ENCODE measurements at regions not wholly inside any gene's neighbourhood (a gene's known extent, or its start where the extent isn't known, plus 50 kb on each side); places are given as distances from the start of the nearest gene placed in this dataset.
"Not testable (repeated sequence)": the region's sequence is repeated elsewhere in the genome, so short reads cannot be mapped to it uniquely, and the experiment has no call there.

DNA sequence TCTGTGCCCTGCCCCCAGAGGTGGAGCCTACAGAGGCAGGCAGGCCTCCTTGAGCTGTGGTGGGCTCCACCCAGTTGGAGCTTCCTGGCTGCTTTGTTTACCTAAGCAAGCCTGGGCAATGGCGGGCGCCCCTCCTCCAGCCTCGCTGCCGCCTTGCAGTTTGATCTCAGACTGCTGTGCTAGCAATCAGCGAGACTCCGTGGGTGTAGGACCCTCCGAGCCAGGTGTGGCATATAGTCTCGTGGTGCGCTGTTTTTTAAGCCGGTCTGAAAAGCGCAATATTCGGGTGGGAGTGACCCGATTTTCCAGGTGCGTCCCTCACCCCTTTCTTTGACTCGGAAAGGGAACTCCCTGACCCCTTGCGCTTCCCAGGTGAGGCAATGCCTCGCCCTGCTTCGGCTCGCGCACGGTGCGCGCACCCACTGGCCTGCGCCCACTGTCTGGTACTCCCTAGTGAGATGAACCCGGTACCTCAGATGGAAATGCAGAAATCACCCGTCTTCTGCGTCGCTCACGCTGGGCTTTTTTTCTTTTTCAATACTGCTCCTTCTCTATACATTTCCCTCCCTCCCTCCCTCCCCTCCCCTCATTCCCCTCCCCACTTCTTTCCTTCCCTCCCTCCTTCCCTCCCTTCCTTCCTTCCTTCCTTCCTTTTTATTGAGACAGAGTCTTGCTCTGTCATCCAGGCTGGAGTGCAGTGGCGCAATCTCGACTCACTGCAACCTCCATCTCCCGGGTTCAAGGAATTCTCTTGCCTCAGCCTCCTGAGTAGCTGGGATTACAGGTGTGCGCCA is 197.1 kb upstream of the TBL1XR1 start:
- not testable (repeated sequence) for DNase-seq (ENCODE audit: low read depth in 2 of 2)

DNA sequence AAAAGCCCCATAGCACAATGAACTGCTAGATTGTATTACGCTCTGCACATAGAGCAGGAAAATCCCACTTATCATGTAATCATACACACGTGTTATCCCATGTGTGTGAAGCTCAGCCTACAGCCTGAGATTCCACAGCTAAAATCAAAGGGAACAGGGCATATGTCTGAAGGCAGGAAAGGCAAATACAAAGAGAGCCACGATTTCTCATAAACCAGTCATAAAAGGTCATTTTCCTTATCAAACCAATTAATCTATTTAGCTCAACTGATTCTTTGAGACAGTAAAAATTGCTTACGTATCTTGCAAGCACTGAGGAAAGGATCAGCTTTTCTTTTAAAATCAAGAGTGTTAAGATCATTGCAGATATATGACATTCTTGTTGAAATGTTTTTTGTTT is 199.5 kb upstream of the TBL1XR1 start:
- DNase-seq (ENCODE audit: low read depth in 2 of 2), result no peak

- DNase-seq (ENCODE audit: low read depth in 2 of 2), result no peak
Measured at GRCh38 chr3:177401375-177401774, 204.1 kb upstream of the TBL1XR1 start.

DNA sequence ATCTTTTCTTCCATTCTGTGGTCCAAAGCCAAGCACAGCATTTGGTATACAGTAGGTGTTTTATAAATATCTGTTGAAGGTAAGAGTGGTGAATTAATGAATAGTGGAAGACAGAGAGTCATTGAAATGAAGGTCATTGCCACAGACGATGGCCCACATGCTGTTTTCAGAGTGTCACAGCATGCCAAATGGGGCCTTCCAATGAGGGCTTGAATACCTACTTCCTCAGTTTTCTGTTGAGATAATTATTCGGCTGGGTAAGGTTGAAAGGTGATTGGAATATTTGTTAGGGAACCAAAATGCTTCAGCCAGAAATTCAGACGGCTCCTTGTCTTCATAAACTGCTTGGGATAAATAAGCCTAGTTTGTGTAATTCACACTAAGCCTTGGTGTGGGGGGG is 205.3 kb upstream of the TBL1XR1 start:
- no peak for DNase-seq (ENCODE audit: low read depth in 2 of 2)

DNA sequence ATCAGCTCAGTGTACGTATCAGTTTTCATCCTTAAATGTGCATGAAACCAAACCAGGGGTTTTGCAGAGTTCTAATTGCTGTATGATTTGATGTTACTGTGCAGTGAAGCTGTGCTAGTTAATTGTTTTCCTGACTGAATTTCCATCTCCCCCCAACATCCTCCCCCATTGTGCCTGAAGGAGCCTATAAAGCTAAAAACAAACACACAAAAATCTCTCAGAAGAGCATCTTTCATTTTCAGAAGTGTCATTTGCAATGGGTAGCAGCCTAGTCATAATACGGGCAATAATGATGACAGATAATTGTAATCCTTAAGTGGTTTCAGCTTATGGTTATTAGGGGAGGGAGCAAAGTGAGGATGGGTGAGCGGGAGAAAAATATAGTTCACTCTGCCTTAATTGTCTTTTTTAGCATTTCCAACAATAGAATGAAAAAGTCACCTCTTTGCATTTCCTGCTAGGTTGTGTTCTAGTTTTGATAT is 207.9 kb upstream of the TBL1XR1 start:
- no peak for DNase-seq (ENCODE audit: low read depth in 2 of 2)

DNA sequence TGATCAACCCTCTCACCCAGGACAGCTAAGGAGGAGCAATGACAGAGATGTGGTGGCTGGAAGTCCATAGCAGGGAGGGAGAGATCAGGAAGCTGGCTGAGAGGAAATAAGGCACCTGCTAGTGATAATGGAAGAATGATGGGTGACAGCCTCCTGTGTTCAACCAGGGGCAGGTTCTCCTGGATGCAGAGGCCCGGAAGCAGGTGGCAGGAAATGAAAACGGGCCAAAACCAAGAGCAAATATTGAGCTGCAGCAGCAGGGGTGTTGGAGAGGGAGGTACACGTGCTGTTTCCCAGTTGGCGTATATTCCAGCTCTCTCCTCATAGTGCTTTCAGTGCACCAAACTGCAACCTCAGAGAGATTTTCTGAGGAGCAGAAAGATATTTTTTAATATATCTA is 213.4 kb upstream of the TBL1XR1 start:
- DNase-seq (ENCODE audit: low read depth in 2 of 2), result no peak

GRCh38 chr3:177411201-177411600 is 213.9 kb upstream of the TBL1XR1 start:
- DNase-seq (ENCODE audit: low read depth in 2 of 2), result no peak

DNA sequence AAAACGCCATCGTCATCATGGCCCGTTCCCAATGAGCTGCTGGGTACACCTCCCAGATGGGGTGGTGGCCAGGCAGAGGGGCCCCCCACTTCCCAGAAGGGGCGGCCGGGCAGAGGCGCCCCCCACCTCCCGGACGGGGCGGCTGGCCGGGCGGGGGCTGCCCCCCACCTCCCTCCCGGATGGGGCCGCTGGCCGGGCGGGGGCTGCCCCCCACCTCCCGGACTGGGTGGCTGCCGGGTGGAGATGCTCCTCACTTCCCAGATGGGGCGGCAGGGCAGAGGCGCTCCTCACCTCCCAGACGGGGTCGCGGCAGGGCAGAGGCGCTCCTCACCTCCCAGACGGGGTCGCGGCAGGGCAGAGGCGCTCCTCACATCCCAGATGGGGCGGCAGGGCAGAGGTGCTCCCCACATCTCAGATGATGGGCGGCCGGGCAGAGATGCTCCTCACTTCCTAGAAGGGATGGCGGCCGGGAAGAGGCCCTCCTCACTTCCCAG is 215.4 kb upstream of the TBL1XR1 start:
- not testable (repeated sequence) for DNase-seq (ENCODE audit: low read depth in 2 of 2)

DNA sequence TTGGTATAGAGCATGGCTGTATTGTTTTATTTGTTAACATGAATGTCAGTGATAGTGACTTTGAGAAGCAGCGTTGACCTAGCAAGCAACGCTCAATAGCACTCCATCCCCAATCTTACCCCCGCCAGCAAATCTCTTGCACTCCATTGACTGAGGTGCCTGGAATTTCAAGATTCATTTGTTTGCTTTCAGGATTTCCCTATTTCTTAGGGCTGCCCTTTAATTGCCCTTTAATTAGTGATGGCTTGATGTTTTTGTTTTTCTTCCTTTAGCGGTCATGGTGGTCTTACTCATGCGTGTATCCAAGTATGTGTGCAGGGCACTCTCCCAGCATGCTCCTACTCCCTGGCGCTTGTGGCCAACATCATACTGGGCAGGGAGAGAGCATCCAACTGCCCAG is 216.8 kb upstream of the TBL1XR1 start:
- no peak for DNase-seq (ENCODE audit: low read depth in 2 of 2)

GRCh38 chr3:177418787-177419186 is 221.5 kb upstream of the TBL1XR1 start:
- DNase-seq (ENCODE audit: low read depth in 2 of 2), result no peak

DNA sequence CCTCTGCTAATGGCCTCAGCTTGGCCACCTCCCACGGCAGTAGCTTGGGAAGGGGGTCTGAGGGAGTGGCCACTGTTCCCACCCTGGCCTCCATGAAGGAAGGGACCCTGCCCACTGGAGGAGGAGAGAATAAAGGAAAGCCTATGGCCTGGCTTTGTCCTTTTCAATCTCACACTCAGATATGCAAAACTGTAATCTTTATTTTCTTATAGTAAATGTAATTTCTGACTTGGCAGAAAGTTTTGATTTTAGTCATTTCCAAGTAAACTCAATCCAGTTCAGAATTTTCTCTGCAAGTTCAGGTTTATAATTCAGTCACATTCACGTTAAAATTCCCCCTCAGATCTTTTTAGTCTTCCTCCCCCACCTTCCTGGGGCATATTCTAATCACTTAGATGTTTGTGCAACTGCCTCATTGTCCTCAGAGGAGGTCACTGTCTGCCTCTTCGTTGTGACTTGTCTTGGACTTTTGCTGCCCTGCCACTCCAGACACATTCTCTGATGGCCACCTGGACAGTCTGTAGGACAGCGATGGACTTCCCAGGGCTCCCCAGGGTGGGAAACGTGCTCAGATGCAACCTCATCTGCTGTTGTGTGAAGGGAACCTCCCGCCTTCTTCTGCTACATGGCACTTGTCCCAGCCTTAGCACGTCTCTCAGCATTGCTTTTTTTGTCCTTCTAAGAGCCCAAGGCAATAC is 222.8 kb upstream of the TBL1XR1 start:
- no peak for DNase-seq (ENCODE audit: low read depth in 2 of 2)

GRCh38 chr3:177420651-177421480 is 223.6 kb upstream of the TBL1XR1 start:
- DNase-seq (ENCODE audit: low read depth in 2 of 2), result no peak

DNA sequence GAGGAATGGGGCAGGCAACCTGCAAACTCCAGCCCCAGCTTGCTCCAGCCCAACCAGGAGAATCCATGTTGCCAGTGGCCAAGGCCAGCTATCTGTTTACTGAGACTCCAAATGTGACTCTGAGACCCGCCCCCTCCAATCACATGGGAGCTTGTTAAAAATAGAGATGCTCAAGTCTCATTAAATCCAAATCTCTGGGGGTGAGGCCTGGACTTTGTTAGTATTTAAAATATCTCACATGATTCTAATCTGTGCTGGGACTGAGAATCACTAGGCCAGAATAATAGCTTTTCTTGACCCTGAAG is 224.2 kb upstream of the TBL1XR1 start:
- DNase-seq (ENCODE audit: low read depth in 2 of 2), result no peak

DNA sequence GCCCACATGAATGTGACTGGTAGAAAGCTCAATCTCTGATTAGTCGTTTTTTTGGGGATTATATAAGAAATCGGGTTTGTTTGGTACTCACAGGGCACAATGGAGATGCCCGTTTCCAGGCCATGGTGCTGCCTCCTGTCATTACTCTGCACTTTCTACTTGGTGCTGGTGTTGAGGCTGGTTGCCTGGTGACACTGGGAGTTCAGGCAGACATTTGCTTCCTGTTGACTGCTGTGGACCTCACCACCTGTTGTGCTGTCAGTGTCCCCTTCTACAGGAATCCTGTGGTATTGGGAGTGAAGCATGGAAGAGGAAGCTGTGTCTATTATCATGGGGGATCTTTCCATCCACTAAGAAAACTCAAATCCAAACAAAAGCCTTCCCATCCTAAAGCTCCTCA is 227.2 kb upstream of the TBL1XR1 start:
- DNase-seq (ENCODE audit: low read depth in 2 of 2), result no peak

DNA sequence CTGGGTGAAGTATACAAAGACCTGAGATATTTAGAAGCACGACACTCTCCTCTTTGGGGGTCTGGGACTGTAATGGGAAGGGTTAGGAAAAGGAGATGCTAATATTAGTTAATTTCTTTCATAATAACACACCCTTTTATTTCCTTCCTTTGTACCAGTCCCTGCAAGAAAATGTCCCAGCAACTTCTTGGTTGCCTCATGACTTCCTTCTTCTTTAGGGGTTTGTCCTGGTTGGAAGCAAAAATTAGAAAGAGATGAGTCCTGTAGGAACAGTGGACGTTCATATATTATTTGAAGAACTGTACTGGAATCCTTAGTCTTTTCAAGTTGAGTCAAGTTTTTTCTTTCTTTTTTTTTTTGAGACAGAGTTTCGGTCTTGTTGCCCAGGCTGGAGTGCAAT is 227.8 kb upstream of the TBL1XR1 start:
- DNase-seq (ENCODE audit: low read depth in 2 of 2), result no peak

- DNase-seq (ENCODE audit: low read depth in 2 of 2), result no peak
Measured at GRCh38 chr3:177426106-177426877, 229.0 kb upstream of the TBL1XR1 start.

GRCh38 chr3:177426878-177427495 is 229.7 kb upstream of the TBL1XR1 start:
- peak in 1 of 2 donors; percentile 12 for DNase-seq (ENCODE audit: low read depth in 2 of 2)

- no peak for DNase-seq (ENCODE audit: low read depth in 2 of 2)
Measured at GRCh38 chr3:177427540-177427939, 230.3 kb upstream of the TBL1XR1 start.

- DNase-seq (ENCODE audit: low read depth in 2 of 2), result no peak
Measured at GRCh38 chr3:177429079-177429478, 231.8 kb upstream of the TBL1XR1 start.

GRCh38 chr3:177429771-177430170 is 232.5 kb upstream of the TBL1XR1 start:
- no peak for DNase-seq (ENCODE audit: low read depth in 2 of 2)

DNA sequence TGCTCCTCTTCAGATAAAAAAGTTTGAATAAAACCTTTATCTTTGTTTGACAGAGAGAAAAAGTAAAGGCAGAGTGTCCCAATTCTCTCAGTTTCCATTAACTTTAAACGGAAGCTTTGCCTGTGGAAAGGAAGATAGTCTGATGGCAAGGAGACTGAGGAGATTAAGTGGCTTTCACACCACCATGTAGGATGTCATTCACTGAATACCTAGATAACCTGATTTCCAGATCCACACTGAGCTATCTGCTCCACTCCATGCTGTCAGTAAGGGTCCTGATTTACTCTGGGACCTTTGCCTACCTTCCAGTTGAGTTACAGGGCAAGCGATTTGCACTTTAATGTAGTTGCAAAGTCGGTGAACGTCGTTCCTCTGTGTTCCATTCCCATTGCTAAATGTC is 233.4 kb upstream of the TBL1XR1 start:
- DNase-seq (ENCODE audit: low read depth in 2 of 2), result no peak

Data from stimulated activated CD4-positive, alpha-beta T cell treated with anti-CD3 and anti-CD28 coated beads, Interleukin-1b, Interleukin-23, amount 100 ng/mL, for 1 hour (primary cell).